ENCODE measurements at regions not wholly inside any gene's neighbourhood (a gene's known extent, or its start where the extent isn't known, plus 50 kb on each side); places are given as distances from the start of the nearest gene placed in this dataset.

- Histone ChIP-seq H3K36me3 (no peaks in the 10 kb centered on the region), H3K9me3 (peaks cover 0 to 7% (median 2%) of the 10 kb centered on the region in 4 donors), H3K4me1 (no peaks in the 10 kb centered on the region), H3K27ac (no peak overlapping the region), H3K4me3 (no peak overlapping the region), H3K27me3 (no peaks in the 10 kb centered on the region)
- no peak for TF ChIP-seq POLR2AphosphoS5 (IDR thresholded peaks at IDR 0.05)
- no peak for TF ChIP-seq POLR2A (IDR thresholded peaks at IDR 0.05)
- no peak for TF ChIP-seq EP300 (IDR thresholded peaks at IDR 0.05)
- TF ChIP-seq, protein P1, sequence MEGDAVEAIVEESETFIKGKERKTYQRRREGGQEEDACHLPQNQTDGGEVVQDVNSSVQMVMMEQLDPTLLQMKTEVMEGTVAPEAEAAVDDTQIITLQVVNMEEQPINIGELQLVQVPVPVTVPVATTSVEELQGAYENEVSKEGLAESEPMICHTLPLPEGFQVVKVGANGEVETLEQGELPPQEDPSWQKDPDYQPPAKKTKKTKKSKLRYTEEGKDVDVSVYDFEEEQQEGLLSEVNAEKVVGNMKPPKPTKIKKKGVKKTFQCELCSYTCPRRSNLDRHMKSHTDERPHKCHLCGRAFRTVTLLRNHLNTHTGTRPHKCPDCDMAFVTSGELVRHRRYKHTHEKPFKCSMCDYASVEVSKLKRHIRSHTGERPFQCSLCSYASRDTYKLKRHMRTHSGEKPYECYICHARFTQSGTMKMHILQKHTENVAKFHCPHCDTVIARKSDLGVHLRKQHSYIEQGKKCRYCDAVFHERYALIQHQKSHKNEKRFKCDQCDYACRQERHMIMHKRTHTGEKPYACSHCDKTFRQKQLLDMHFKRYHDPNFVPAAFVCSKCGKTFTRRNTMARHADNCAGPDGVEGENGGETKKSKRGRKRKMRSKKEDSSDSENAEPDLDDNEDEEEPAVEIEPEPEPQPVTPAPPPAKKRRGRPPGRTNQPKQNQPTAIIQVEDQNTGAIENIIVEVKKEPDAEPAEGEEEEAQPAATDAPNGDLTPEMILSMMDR (IDR thresholded peaks at IDR 0.05), result no peak
- intact Hi-C loops (cut with DNase I; ENCODE audit: low total_unique reads), result no loop called here
- DNase-seq, result no peak
These were observed 875.8 kb upstream of the COX7C start for GRCh38 chr5:85741972-85742371.

DNA sequence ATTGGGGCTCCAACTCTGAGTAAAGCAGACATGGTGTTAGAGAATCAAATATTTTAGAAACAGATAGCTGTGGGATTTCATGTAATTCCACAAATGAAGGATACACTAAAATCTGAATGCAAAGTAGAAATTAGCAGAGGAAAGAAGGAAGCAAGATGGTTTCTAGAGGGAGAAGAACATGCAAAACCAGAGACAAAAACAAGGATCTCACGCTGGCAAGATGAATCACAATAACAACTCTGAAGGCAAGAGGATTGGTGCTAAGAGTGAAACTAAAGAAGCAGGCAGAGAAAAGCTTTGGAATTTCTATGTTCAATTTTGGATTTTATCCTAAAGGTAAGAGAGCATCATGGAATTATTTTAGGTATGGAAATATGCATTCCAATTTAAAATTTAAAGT is 857.2 kb upstream of the COX7C start:
- intact Hi-C loops (cut with DNase I; ENCODE audit: low total_unique reads), result no loop called here

GRCh38 chr5:85769347-85769746 is 848.4 kb upstream of the COX7C start:
- intact Hi-C loops (cut with DNase I; ENCODE audit: low total_unique reads), result no loop called here
- peaks cover 0 to 26% (median 16%) of the 10 kb centered on the region in 4 donors for H3K9me3 ChIP-seq
- 59 to 80% (median 73%) methylated on average over 3 of the region's 3 CpGs for WGBS, 5 donors
- no peak overlapping the region for H3K4me3 ChIP-seq
- no peak overlapping the region for H3K27ac ChIP-seq
- no peak for DNase-seq
- no peaks in the 10 kb centered on the region for H3K27me3 ChIP-seq
- TF ChIP-seq, protein P1 (IDR thresholded peaks at IDR 0.05), result no peak
- TF ChIP-seq POLR2A (IDR thresholded peaks at IDR 0.05) (no peak), EP300 (IDR thresholded peaks at IDR 0.05) (no peak), POLR2AphosphoS5 (IDR thresholded peaks at IDR 0.05) (no peak)
- H3K4me1 ChIP-seq, result no peaks in the 10 kb centered on the region
- no peaks in the 10 kb centered on the region for H3K36me3 ChIP-seq

More for the DNA sequence above, 857.2 kb upstream of the COX7C start:
- WGBS, 5 donors, result 30 to 45% (median 36%) methylated on average over 1 of the region's 1 CpG
- Histone ChIP-seq H3K9me3 (peaks cover 0 to 13% (median 6%) of the 10 kb centered on the region in 4 donors), H3K36me3 (no peaks in the 10 kb centered on the region), H3K27me3 (no peaks in the 10 kb centered on the region), H3K27ac (no peak overlapping the region), H3K4me3 (no peak overlapping the region), H3K4me1 (no peaks in the 10 kb centered on the region)
- DNase-seq, result no peak
- TF ChIP-seq POLR2AphosphoS5 (IDR thresholded peaks at IDR 0.05), result no peak

- Histone ChIP-seq H3K9me3 (no peaks in the 10 kb centered on the region), H3K27ac (no peak overlapping the region), H3K27me3 (no peaks in the 10 kb centered on the region), H3K4me1 (no peaks in the 10 kb centered on the region), H3K4me3 (no peak overlapping the region), H3K36me3 (no peaks in the 10 kb centered on the region)
- intact Hi-C loops (cut with DNase I; ENCODE audit: low total_unique reads), result no loop called here
- no peak for TF ChIP-seq POLR2A (IDR thresholded peaks at IDR 0.05)
- TF ChIP-seq, protein P1 (IDR thresholded peaks at IDR 0.05), result no peak
- TF ChIP-seq EP300 (IDR thresholded peaks at IDR 0.05), result no peak
- no peak for TF ChIP-seq POLR2AphosphoS5 (IDR thresholded peaks at IDR 0.05)
- WGBS, 5 donors, result 92 to 96% (median 94%) methylated on average over 2 of the region's 2 CpGs
- DNase-seq, result no peak
These were observed 833.0 kb upstream of the COX7C start for GRCh38 chr5:85784746-85785145.

DNA sequence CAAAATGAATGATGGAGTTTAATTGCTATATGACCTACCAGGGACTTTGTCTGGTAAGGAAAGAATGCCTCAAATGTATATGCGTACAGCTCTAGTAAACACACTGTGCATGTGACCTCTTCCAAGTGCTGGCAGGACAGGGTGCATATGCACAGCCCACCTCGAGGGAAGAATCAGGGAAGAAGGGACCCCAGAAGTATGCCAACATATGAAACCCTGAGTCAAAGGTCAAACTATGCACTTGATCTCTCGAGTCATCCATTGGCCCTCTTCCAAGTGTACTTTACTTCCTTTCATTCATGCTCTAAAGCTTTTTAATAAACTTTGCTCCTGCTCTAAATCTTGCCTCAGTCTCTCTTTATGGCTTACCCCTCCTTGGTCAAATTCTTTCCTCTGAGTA is 804.6 kb upstream of the COX7C start:
- TF ChIP-seq EP300 (IDR thresholded peaks at IDR 0.05) (no peak), POLR2AphosphoS5 (IDR thresholded peaks at IDR 0.05) (no peak), POLR2A (IDR thresholded peaks at IDR 0.05) (no peak)
- TF ChIP-seq, protein P1 (IDR thresholded peaks at IDR 0.05), result no peak
- no peak overlapping the region for H3K4me3 ChIP-seq
- intact Hi-C loops (cut with DNase I; ENCODE audit: low total_unique reads), result no loop called here
- no peaks in the 10 kb centered on the region for H3K4me1 ChIP-seq
- 46 to 58% (median 48%) methylated on average over 3 of the region's 3 CpGs for WGBS, 5 donors
- H3K27me3 ChIP-seq, result no peaks in the 10 kb centered on the region
- DNase-seq, result no peak
- H3K9me3 ChIP-seq, result no peaks in the 10 kb centered on the region
- H3K36me3 ChIP-seq, result no peaks in the 10 kb centered on the region
- H3K27ac ChIP-seq, result no peak overlapping the region

Data from stomach (tissue), 8 donors.